ENCODE measurements at regions not wholly inside any gene's neighbourhood (a gene's known extent, or its start where the extent isn't known, plus 50 kb on each side); places are given as distances from the start of the nearest gene placed in this dataset.

- DNase-seq (ENCODE audit: extremely low read depth, low read depth): no peak
Observed at GRCh38 chr9:135332979-135333748, 146.4 kb upstream of the PPP1R26 start.

GRCh38 chr9:135334953-135335460, 144.6 kb upstream of the PPP1R26 start:
- DNase-seq (ENCODE audit: extremely low read depth, low read depth): no peak

GRCh38 chr9:135335691-135336181, 143.8 kb upstream of the PPP1R26 start:
- no peak for DNase-seq (ENCODE audit: extremely low read depth, low read depth)

- DNase-seq (ENCODE audit: extremely low read depth, low read depth): no peak
Observed at GRCh38 chr9:135336722-135337527, 142.7 kb upstream of the PPP1R26 start.

- DNase-seq (ENCODE audit: extremely low read depth, low read depth): no peak
Observed at GRCh38 chr9:135338546-135338945, 141.0 kb upstream of the PPP1R26 start.

DNA sequence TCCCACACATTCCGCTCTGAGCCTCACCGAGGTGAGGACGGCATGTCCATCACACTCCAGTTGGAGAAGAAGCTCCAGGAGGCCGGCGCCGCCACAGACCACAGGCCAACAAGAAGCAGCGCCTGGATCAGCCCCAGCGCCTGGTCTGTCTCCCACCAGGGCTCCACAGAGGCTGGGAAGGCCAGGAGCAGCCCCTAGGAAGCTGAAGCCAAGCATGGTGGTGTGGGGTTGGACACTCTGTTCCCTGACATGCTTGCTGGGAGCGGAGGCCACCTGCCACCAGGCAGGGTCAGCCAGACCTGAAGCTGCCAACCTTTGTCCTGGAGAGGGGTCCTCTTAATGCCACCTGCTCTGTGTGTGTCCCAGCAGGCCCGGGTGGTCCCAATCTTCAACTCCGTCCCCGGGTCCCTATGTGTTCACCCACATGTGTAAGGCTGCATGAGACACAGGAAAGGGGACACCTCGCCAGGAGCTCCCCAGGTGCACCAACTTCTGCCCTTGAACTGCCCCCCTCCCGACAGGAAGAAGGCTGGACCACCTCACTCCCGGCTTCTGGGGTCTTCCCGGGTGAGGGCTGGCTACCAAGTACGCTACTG, 140.1 kb upstream of the PPP1R26 start:
- no peak for DNase-seq (ENCODE audit: extremely low read depth, low read depth)

DNA sequence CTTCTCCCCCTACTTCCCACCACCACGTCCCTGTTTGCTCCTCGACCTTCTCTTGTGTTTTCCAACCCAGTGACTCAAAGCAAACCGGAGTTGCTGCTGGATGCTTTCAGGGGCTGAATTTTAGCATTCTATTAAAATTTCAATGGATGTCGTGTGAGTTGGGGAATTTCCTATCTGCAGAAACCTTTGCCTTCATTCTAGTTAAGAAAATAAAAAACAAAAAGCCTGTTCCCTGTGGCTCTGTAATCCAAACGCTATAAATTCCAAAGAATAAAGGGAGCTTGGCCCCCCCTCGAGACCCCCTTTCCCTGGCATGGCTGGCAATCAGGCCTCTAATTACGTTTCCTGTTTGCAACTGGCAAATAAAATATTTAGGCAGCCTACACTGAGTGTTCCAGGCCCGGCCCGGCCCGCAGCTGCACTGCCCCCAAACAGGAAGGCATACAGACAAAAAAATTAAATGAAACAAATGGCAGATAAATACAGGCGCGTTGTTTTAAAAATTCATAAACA, 139.4 kb upstream of the PPP1R26 start:
- DNase-seq (ENCODE audit: extremely low read depth, low read depth): no peak

DNA sequence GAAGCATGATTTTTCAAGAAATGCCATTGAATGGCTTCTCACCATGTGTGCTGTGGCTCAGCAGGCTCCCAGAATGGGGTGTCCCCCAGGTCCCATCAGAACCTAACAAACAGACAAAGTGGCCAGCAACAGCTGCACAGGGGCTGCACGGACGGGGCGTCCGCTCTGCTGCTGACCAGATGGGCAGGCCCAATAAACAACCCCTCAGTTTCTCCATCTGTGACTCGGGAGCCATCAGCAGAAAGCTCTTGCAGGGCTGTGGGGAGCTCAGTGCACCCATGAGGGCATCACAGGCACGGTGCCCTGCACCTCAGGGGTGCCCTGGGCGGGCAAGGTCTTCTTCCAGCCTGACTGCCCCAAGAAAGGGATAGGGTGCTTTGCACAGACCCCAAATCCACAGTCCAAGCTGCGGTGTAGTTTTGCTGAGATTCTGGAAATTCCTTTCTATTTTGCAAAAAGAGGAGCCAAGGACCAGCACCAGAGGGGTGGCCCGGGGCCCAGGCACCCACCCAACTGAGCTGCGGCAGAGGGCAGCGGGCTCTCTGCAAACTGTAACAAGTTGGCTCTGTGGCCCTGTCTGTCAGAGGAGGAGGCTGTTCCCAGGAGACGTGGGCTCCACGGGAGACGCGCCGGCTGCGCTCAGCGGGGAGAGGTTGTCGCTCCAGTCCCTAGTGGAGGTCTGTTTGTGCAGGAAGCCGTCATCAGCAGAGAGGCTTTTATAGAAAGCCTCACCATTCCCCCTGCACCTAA, 138.7 kb upstream of the PPP1R26 start:
- no peak for DNase-seq (ENCODE audit: extremely low read depth, low read depth)

DNA sequence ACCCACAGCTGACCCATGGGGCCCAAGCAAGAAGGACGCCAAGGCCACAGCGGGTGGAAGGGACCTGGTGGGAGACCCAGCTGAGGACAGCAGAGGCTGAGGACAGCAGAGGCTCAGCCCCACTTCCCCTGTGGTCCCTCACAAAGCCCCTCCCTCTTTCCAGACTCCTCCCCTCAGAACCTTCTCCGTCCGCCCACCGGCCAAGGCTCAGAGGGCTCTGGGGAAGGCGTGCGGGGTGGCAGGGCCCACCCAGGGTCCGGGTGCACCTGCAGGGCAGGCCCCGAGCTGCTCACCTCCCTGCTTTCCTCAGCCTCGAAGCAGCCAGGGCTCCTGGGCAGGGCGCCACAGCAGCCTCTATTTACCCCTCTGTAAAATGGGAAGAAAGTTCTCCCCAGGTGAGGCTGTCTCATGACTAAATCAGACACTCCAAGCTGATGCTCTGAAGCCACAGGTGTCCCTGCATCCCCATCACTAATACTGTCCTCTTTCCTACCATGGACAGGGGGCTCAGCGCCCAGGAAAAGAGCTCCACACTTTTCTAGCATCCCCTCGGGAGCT, 137.9 kb upstream of the PPP1R26 start:
- DNase-seq (ENCODE audit: extremely low read depth, low read depth): no peak

GRCh38 chr9:135342206-135343130, 137.1 kb upstream of the PPP1R26 start:
- no peak for DNase-seq (ENCODE audit: extremely low read depth, low read depth)

DNA sequence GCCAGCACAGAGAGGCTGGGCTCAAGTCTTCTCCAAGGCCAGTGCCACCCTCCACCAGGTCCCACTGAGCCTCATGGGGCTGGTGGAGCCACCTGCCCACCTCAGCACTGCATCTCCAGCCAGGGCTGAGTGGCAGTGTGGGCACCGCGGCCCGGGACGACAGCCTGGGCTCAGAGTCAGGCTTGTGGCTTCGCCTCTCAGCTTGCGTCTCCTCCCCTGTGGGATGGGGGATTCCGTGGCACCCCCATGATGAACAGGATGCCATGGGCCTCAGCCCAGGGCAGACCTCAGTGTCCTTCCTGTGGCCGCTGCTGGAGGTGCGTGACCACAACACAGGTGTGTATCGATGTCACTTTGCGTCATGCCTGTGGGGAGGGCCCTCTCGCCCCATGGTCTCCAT, 136.4 kb upstream of the PPP1R26 start:
- no peak for DNase-seq (ENCODE audit: extremely low read depth, low read depth)

DNA sequence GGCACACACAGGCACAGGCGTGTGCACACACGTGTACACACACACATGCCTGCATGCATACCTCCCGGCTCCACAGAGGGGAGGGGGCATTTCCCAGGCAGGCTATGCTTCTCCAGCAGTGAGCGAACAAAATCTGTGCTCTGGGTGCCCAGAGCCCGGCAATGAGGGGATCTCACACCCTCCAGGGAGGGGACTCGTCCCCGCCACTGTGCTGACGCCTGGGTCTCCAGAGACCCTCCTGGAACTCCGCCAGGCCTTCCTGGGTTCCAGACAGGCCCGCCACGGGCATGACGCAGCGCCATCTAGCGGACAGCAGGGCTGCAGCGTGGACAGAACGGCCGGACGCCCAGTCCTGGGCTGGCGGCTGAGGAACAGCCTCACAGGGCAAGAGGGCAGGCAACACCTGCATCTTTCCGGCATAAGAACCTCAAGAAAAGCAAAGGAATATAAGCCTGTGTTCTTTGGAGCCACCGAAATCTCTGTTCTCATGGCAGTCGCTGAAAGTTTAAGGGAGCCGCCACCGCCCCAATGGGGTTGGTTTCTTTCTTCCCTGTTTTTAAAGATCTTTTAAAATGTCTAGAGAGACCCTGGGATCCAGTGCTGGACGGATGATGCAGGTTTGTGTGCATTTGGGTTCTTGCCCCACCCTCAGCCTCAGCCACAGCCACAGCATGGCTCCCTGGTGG, 135.6 kb upstream of the PPP1R26 start:
- DNase-seq (ENCODE audit: extremely low read depth, low read depth): peak; percentile 48

- DNase-seq (ENCODE audit: extremely low read depth, low read depth): no peak
Observed at GRCh38 chr9:135344523-135344901, 135.1 kb upstream of the PPP1R26 start.

DNA sequence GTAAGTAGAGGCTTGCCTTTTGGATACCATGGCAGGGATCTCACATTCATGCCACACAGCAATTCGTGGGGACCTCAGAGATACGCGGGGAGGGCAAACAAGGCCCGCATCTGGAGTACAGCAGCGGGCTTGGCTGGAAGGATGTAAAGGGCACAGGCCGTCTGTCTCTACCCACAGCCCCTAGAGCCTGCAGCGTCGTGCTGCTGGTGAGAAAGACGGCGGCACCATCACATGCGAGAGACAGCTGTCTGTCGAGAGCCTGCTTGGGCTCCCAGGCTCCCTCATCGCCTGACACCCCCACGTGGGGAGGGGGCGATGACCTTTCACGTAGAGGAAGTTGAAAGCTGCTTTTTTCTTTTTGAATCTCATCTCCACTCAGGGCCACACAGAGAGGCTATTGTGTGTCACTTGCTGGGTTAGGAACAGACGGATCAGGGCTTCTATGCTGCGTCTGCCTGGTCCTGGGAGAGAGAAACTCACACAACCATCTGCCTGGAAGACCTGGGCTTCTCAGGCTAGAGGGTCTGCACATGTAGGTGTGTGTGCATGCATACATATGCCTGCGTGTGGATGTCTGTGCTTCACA, 134.6 kb upstream of the PPP1R26 start:
- no peak for DNase-seq (ENCODE audit: extremely low read depth, low read depth)

DNA sequence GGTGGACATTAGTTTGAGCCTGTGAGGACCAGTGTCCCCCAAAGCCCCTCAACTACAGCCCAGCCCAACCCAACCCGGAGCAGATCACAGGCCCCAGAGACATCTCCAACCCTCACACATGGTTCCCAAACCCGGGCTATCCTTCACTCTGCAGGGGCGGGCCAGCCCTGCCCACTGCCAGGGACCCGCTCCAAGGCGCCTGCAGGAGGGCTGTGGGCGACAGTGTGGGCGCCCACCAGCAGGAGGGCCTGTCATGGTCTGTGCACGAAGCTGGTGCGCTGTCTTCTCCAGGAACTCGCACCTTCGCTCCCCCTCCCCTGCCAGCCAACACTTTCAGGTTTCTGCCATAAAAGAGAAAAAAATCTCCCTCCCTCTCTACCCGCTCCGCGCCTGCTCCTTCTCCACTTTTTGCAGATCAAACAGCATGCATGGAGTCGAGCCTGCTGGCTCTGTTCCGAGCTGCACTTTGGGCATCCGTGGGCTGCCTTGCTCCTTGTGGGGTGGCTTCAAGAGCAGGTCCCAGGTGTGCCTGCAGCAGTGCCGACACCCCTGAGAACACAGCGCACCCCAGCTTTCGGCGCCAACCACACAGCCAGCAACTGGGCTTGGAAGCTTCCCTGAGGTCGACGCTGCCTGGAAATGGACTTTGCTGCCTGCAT, 133.7 kb upstream of the PPP1R26 start:
- DNase-seq (ENCODE audit: extremely low read depth, low read depth): no peak

DNA sequence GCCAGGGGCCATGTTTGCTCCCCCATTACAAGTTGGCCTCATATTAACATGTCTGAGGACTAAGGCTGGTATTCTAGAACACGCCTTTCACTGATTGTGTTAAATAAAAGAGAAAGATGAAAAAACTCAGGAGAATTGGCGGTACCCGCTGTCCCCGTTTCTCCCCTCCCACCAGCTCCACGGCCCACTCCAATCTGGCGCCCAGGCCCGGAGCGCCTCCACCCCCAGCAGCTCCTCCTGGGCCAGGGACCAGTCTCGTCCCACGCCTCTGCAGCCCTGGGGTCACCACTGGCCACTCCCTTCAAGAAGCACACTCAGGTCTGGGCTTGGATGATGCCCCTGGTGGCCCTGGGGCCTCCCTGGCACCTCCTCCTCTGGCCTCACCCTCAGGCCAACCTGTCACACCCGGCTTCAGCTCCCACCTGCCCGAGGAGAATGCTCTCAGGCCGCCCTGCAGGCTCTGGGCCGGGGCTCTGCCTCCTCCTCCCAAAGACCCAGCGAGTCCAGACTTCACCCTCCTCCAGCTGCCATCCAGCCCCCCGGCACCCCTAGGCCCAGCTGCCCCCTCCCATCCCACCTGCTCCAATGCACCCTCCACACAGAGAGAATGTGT, 133.0 kb upstream of the PPP1R26 start:
- DNase-seq (ENCODE audit: extremely low read depth, low read depth): no peak

GRCh38 chr9:135347461-135347860, 132.1 kb upstream of the PPP1R26 start:
- no peak for DNase-seq (ENCODE audit: extremely low read depth, low read depth)
